HepG2 (cell line): ENCODE measurements at regions not wholly inside any gene's neighbourhood (a gene's known extent, or its start where the extent isn't known, plus 50 kb on each side); places are given as distances from the start of the nearest gene placed in this dataset.

Experiments
- ATAC-seq: fragments of 200-7000 bp; cut with Tn5 transposase; 3 replicates; pipeline ENCODE4 v1.9.1; 2020; ENCODE audit warnings: mild to moderate bottlenecking, moderate library complexity
- BruUV-seq: library from RNA; stranded (reverse); fragments of 400-500 nt; replicated peaks from 2 replicates; lab custom pipeline; 2021; lab: Mats Ljungman, UMichigan
- CTCF ChIA-PET: fragments of 300-600 bp; formaldehyde crosslinking; extraction: SDS; loops from one replicate; lab custom pipeline; 2021; ENCODE audit warnings: low total read pairs, inconsistent platforms, low intra/inter-chr PET ratio; lab: Yijun Ruan, JAX
- POLR2A ChIA-PET: fragments of 350-600 bp; sonication (Branson Sonifier 250); formaldehyde crosslinking; loops from one replicate; lab custom pipeline; 2020; ENCODE audit warnings: antibody characterized with exemption, inconsistent platforms; lab: Yijun Ruan, JAX
- DNase-seq: peaks from one replicate; pipeline ENCODE4 v3.0.0-alpha.2; 2015; ENCODE audit warnings: low spot score
- FAIRE-seq: peaks from 3 replicates; lab custom pipeline; 2011; peaks lifted over from hg19 to GRCh38; lab: Jason Lieb, UNC
- H2AFZ ChIP-seq: one replicate; pipeline ENCODE4 v1.6.1; 2011; ENCODE audit warnings: low read length, inconsistent platforms
- H3K27ac ChIP-seq: fragments of 300-600 bp; 3 replicates; pipeline ENCODE4 v1.8.0; 2011; ENCODE audit warnings: mixed run types, mild to moderate bottlenecking, mixed read lengths, low read length, inconsistent platforms; ENCODE audit not compliant: insufficient read depth; ENCODE audit errors: extremely low read length
- H3K27me3 ChIP-seq, 2 experiments: fragments of 200-600 bp in 1 of 2; 2 replicates in 1 of 2; 3 replicates in 1 of 2; pipeline versions ENCODE4 v1.6.0 to v1.8.0; 2011; ENCODE audit warnings: low read length in 2 of 2, mild to moderate bottlenecking in 2 of 2, moderate library complexity in 2 of 2, inconsistent platforms in 1 of 2; ENCODE audit not compliant: insufficient read depth in 2 of 2, control insufficient read depth in 1 of 2
- H3K36me3 ChIP-seq, 2 experiments: fragments of 200-600 bp in 1 of 2; replicated peaks in 1 of 2; 2 replicates in 1 of 2; 3 replicates in 1 of 2; pipeline versions ENCODE4 v1.5.1 to v1.8.0; 2011; ENCODE audit warnings: low read length in 2 of 2, inconsistent platforms in 1 of 2; ENCODE audit not compliant: insufficient read depth in 2 of 2, control insufficient read depth in 1 of 2
- H3K4me1 ChIP-seq: 2 replicates; pipeline ENCODE4 v1.5.1; 2012; ENCODE audit warnings: low read length, inconsistent platforms; ENCODE audit not compliant: insufficient read depth
- H3K4me2 ChIP-seq: 2 replicates; pipeline ENCODE4 v1.6.0; 2011; ENCODE audit warnings: low read depth, low read length, inconsistent platforms
- H3K4me3 ChIP-seq, 3 experiments: fragments of 200-600 bp in 1 of 3; sonication (generic), shearing (Covaris generic) in 1 of 3; replicated peaks in 1 of 3; 2 replicates each; pipeline ENCODE4 v1.5.1; 2011 to 2016; ENCODE audit warnings: low read length in 3 of 3, inconsistent platforms in 2 of 3, low read depth in 2 of 3, mild to moderate bottlenecking in 2 of 3, control low read depth in 1 of 3, mixed read lengths in 1 of 3; ENCODE audit not compliant: insufficient read depth in 1 of 3
- H3K79me2 ChIP-seq: one replicate; pipeline ENCODE4 v1.6.1; 2011; ENCODE audit warnings: low read length, inconsistent platforms; ENCODE audit not compliant: insufficient read depth
- H3K9ac ChIP-seq: 2 replicates; pipeline ENCODE4 v1.6.0; 2011; ENCODE audit warnings: mild to moderate bottlenecking, low read depth, low read length, inconsistent platforms; ENCODE audit not compliant: insufficient read depth
- H3K9me3 ChIP-seq: 2 replicates; pipeline ENCODE4 v1.5.1; 2012; ENCODE audit warnings: mild to moderate bottlenecking, low read length
- H4K20me1 ChIP-seq: 2 replicates; pipeline ENCODE4 v1.6.0; 2011; ENCODE audit warnings: inconsistent platforms, mild to moderate bottlenecking, low read length, moderate library complexity; ENCODE audit not compliant: insufficient read depth
- CENPT ChIP-seq: sonication (generic); formaldehyde crosslinking; IDR thresholded peaks from 2 replicates; pipeline ENCODE4 v1.8.0; 2022; ENCODE audit warnings: low read depth, mild to moderate bottlenecking, moderate library complexity, missing genetic modification reagents
- HHEX ChIP-seq: IDR thresholded peaks from 2 replicates; pipeline ENCODE4 v1.6.1; 2016; ENCODE audit warnings: control low read depth
- RNF219 ChIP-seq: sonication (generic); formaldehyde crosslinking; IDR thresholded peaks from 2 replicates; pipeline ENCODE4 v1.5.0; 2020; ENCODE audit warnings: mild to moderate bottlenecking, missing genetic modification reagents
- SMARCC2 ChIP-seq: fragments of 450-650 bp; IDR thresholded peaks from 2 replicates; pipeline ENCODE4 v1.6.1; 2017; ENCODE audit warnings: antibody characterized with exemption, mild to moderate bottlenecking
- SUZ12 ChIP-seq: fragments of 150-350 bp; IDR thresholded peaks from 2 replicates; pipeline ENCODE4 v1.6.1; 2014; ENCODE audit warnings: low read depth, low read length
- TCF12 ChIP-seq, 2 experiments: fragments of 450-650 bp in 1 of 2; sonication (generic) in 1 of 2; formaldehyde crosslinking in 1 of 2; IDR thresholded peaks; 2 replicates each; pipeline versions ENCODE4 v1.6.1 to v1.8.0; 2017 to 2022; ENCODE audit warnings: antibody characterized with exemption in 1 of 2, mild to moderate bottlenecking in 1 of 2, missing genetic modification reagents in 1 of 2, moderate library complexity in 1 of 2
- ZNF776 ChIP-seq: sonication (generic); formaldehyde crosslinking; IDR thresholded peaks from 2 replicates; pipeline ENCODE4 v1.4.0; 2020; ENCODE audit warnings: mild to moderate bottlenecking, missing genetic modification reagents
- WGBS: methylation state at CpG from one replicate; pipeline ENCODE4 v1.1.6; 2017; ENCODE audit warnings: low lambda C conversion rate; 5-methylcytosine and 5-hydroxymethylcytosine counted together
- in situ Hi-C: cut with HindIII; loops from 2 replicates; pipeline ENCODE4 v1.10.0; 2017; ENCODE audit warnings: low pct_unique_long_range_greater_than_20kb; ENCODE audit not compliant: extremely low pct_ligation_motif_present
- intact Hi-C: fragments of 100-400 bp; cut with micrococcal nuclease; formaldehyde crosslinking; loops from one replicate; pipeline ENCODE4 v1.10.0; 2022; ENCODE audit not compliant: unreplicated experiment
- TF ChIP-seq, protein P1 (sequence below): sonication (generic); formaldehyde crosslinking; IDR thresholded peaks from one replicate; pipeline ENCODE4 v1.5.1; 2020; ENCODE audit warnings: mild to moderate bottlenecking, missing genetic modification reagents; ENCODE audit errors: not compliant biosample characterization

DNA sequence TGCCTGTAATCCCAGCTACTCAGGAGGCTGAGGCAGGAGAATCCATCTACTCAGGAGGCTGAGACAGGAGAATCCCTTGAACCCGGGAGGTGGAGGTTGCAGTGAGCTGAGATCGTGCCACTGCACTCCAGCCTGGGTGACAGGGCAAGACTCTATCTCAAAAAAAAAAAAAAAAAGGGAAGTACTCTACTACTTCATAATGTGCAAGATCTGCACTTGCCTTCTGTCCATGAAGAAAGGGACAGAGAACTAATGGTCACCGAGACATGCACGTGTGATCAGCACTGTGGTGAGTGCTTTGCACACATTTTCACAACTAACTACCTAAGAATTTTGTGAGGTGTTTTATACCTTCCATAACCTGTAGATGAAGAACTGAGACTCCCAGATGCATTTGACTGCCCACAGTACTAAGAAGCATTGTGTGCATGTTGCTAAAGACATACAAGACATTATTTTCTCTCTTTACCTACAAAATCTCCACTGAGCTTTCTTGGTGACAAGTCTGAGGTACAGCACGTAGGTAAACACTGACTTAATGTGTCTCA lies 784.8 kb upstream of the ID2 start (continued):
- TF ChIP-seq, protein P1, sequence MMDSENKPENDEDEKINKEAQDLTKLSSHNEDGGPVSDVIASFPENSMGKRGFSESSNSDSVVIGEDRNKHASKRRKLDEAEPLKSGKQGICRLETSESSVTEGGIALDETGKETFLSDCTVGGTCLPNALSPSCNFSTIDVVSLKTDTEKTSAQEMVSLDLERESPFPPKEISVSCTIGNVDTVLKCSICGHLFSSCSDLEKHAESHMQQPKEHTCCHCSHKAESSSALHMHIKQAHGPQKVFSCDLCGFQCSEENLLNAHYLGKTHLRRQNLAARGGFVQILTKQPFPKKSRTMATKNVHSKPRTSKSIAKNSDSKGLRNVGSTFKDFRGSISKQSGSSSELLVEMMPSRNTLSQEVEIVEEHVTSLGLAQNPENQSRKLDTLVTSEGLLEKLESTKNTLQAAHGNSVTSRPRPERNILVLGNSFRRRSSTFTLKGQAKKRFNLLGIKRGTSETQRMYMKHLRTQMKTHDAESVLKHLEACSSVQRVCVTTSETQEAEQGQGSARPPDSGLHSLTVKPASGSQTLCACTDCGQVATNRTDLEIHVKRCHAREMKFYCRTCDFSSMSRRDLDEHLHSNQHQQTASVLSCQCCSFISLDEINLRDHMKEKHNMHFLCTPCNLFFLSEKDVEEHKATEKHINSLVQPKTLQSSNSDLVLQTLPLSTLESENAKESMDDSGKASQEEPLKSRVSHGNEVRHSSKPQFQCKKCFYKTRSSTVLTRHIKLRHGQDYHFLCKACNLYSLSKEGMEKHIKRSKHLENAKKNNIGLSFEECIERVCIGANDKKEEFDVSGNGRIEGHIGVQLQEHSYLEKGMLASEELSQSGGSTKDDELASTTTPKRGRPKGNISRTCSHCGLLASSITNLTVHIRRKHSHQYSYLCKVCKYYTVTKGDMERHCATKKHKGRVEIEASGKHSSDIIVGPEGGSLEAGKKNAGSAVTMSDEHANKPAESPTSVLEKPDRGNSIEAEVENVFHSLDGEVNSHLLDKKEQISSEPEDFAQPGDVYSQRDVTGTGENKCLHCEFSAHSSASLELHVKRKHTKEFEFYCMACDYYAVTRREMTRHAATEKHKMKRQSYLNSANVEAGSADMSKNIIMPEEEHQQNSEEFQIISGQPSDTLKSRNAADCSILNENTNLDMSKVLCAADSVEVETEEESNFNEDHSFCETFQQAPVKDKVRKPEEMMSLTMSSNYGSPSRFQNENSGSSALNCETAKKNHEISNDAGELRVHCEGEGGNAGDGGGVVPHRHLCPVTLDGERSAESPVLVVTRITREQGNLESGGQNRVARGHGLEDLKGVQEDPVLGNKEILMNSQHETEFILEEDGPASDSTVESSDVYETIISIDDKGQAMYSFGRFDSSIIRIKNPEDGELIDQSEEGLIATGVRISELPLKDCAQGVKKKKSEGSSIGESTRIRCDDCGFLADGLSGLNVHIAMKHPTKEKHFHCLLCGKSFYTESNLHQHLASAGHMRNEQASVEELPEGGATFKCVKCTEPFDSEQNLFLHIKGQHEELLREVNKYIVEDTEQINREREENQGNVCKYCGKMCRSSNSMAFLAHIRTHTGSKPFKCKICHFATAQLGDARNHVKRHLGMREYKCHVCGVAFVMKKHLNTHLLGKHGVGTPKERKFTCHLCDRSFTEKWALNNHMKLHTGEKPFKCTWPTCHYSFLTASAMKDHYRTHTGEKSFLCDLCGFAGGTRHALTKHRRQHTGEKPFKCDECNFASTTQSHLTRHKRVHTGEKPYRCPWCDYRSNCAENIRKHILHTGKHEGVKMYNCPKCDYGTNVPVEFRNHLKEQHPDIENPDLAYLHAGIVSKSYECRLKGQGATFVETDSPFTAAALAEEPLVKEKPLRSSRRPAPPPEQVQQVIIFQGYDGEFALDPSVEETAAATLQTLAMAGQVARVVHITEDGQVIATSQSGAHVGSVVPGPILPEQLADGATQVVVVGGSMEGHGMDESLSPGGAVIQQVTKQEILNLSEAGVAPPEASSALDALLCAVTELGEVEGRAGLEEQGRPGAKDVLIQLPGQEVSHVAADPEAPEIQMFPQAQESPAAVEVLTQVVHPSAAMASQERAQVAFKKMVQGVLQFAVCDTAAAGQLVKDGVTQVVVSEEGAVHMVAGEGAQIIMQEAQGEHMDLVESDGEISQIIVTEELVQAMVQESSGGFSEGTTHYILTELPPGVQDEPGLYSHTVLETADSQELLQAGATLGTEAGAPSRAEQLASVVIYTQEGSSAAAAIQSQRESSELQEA (CRISPR knock-in tag): no peak
- TF ChIP-seq TCF12 (IDR thresholded peaks at IDR 0.05) (no peak), TCF12 (CRISPR knock-in tag; IDR thresholded peaks at IDR 0.05) (no peak)
- TF ChIP-seq, all 625 proteins: peak for 0

DNA sequence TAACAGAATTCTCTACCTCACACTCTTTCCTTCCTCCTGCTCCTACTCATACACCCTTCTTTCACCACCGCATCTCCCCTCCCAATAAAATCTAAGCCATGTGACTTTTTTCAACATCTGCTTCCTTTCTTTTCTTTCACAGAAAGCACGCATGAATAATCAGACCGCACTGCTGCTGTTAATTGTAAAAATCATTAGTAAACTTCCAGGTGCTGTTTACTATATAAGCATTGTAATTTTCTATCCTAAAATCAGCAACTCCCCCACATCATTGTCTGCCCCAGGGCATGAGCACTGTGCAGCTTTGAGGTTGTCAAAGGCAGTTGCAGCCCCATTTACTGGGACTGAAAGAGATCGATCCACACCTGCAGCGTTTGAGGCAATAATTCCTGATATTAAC lies 782.6 kb upstream of the ID2 start:
- CTCF ChIA-PET: no interaction called here
- no peak for ATAC-seq
- no peaks in the 10 kb centered on the region for H3K9me3 ChIP-seq
- no peaks in the 10 kb centered on the region for H3K79me2 ChIP-seq
- no peak overlapping the region for H3K9ac ChIP-seq
- H3K4me3 ChIP-seq: no peak overlapping the region
- no peaks in the 10 kb centered on the region for H3K4me1 ChIP-seq
- WGBS: 79% methylated on average over 5 of the region's 5 CpGs
- no peak for FAIRE-seq
- no peak overlapping the region for H3K4me2 ChIP-seq
- no peak for DNase-seq
- no peak for TF ChIP-seq RNF219 (CRISPR knock-in tag)
- TF ChIP-seq ZNF776 (CRISPR knock-in tag): no peak
- TF ChIP-seq HHEX: no peak
- TF ChIP-seq CENPT: no peak
- no peak for TF ChIP-seq SMARCC2
- TF ChIP-seq SUZ12: no peak
- no peak overlapping the region for H3K27ac ChIP-seq
- no peak overlapping the region for H2AFZ ChIP-seq
- no peaks in the 10 kb centered on the region for H4K20me1 ChIP-seq
- H3K27me3 ChIP-seq: no peaks in the 10 kb centered on the region; a peak in 1 of 5 replicates
- in situ Hi-C loops (no loop called here), intact Hi-C loops (no loop called here)
- no TSS peak for BruUV-seq
- H3K36me3 ChIP-seq: no peaks in the 10 kb centered on the region
- POLR2A ChIA-PET: no interaction called here
